Vagina (tissue), 2 donors: ENCODE measurements at regions not wholly inside any gene's neighbourhood (a gene's known extent, or its start where the extent isn't known, plus 50 kb on each side); places are given as distances from the start of the nearest gene placed in this dataset.

ENCODE experiments used
- CTCF ChIP-seq, 3 experiments: fragments of 450-650 bp in 2 of 3; fragments of 200-600 bp in 1 of 3; sonication (generic) in 1 of 3; IDR thresholded peaks; one replicate each; pipeline ENCODE4 v1.5.1; 2017 to 2019; ENCODE audit warnings: antibody characterized with exemption in 3 of 3, mild to moderate bottlenecking in 2 of 3, moderate library complexity in 2 of 3
- POLR2A ChIP-seq, 2 donors: fragments of 450-650 bp; IDR thresholded peaks; one replicate each; pipeline ENCODE4 v1.6.1; 2017; ENCODE audit warnings: antibody characterized with exemption in 2 of 2, mild to moderate bottlenecking in 2 of 2, moderate library complexity in 2 of 2
- POLR2AphosphoS5 ChIP-seq, 2 donors: sonication (generic); formaldehyde crosslinking; IDR thresholded peaks; one replicate each; pipeline ENCODE4 v1.9.0; 2017; ENCODE audit warnings: antibody characterized with exemption in 2 of 2, mild to moderate bottlenecking in 2 of 2, low read depth in 1 of 2; ENCODE audit not compliant: insufficient read depth in 1 of 2

DNA sequence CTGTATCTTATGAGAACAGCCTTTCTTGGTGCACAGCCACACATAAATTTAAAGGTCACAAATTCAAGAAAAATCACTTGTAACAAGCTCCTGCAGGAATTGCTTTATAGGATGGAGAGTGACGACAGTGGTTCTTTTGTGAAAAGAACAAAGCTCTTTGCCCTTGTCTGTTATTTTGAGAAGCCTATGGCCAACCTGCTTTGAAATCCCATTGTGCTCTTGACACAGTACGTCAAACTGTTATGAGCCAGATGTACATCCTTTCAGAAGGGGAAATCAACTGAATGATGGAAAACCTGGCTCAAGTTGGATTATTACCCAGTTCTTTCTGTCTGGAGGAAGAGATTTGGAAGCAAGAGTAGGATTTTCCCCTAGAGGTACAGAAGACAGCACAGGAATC lies 1454.2 kb downstream of the ARAP2 start:
- TF ChIP-seq CTCF (IDR thresholded peaks at IDR 0.05) (no peak), POLR2AphosphoS5 (IDR thresholded peaks at IDR 0.05; ENCODE audit: insufficient read depth in 1 of 2, low read depth in 1 of 2) (no peak), POLR2A (IDR thresholded peaks at IDR 0.05) (no peak)
